ENCODE measurements at regions not wholly inside any gene's neighbourhood (a gene's known extent, or its start where the extent isn't known, plus 50 kb on each side); places are given as distances from the start of the nearest gene placed in this dataset.

DNA sequence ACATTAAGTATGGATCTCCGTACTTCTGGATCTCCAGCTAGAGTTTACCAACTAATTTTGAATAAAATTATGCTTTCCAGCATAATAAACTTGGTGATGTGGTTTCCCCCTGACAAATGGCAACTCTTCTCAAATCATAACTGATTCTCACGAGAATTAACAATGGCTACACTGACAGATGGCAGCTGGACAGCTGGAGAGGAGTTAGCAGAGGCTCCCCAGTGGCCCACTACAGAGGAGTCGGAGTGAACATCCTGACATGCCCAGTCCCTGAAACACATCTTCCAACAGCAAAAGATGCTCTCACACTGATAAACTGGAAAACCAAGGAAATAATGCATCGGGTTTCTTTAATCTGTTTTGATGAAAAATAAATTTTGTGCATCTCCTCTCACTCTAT is 239.6 kb downstream of the MAN2A1 start:
- H3K4me2 ChIP-seq: no peak overlapping the region
- ATAC-seq: no peak
- no peak overlapping the region for H3K27ac ChIP-seq (ENCODE audit: low read depth)
- H3K27me3 ChIP-seq (ENCODE audit: insufficient read depth): no peaks in the 10 kb centered on the region
- H3K4me1 Mint-ChIP-seq: peaks cover 9% of the 10 kb centered on the region; the same call in 1 of the 3 replicates
- TF ChIP-seq JUNB (IDR thresholded peaks at IDR 0.05; ENCODE audit: unreplicated experiment): no peak
- no peak for TF ChIP-seq ZNF114 (CRISPR knock-in tag; IDR thresholded peaks at IDR 0.05)
- TF ChIP-seq, protein P1, sequence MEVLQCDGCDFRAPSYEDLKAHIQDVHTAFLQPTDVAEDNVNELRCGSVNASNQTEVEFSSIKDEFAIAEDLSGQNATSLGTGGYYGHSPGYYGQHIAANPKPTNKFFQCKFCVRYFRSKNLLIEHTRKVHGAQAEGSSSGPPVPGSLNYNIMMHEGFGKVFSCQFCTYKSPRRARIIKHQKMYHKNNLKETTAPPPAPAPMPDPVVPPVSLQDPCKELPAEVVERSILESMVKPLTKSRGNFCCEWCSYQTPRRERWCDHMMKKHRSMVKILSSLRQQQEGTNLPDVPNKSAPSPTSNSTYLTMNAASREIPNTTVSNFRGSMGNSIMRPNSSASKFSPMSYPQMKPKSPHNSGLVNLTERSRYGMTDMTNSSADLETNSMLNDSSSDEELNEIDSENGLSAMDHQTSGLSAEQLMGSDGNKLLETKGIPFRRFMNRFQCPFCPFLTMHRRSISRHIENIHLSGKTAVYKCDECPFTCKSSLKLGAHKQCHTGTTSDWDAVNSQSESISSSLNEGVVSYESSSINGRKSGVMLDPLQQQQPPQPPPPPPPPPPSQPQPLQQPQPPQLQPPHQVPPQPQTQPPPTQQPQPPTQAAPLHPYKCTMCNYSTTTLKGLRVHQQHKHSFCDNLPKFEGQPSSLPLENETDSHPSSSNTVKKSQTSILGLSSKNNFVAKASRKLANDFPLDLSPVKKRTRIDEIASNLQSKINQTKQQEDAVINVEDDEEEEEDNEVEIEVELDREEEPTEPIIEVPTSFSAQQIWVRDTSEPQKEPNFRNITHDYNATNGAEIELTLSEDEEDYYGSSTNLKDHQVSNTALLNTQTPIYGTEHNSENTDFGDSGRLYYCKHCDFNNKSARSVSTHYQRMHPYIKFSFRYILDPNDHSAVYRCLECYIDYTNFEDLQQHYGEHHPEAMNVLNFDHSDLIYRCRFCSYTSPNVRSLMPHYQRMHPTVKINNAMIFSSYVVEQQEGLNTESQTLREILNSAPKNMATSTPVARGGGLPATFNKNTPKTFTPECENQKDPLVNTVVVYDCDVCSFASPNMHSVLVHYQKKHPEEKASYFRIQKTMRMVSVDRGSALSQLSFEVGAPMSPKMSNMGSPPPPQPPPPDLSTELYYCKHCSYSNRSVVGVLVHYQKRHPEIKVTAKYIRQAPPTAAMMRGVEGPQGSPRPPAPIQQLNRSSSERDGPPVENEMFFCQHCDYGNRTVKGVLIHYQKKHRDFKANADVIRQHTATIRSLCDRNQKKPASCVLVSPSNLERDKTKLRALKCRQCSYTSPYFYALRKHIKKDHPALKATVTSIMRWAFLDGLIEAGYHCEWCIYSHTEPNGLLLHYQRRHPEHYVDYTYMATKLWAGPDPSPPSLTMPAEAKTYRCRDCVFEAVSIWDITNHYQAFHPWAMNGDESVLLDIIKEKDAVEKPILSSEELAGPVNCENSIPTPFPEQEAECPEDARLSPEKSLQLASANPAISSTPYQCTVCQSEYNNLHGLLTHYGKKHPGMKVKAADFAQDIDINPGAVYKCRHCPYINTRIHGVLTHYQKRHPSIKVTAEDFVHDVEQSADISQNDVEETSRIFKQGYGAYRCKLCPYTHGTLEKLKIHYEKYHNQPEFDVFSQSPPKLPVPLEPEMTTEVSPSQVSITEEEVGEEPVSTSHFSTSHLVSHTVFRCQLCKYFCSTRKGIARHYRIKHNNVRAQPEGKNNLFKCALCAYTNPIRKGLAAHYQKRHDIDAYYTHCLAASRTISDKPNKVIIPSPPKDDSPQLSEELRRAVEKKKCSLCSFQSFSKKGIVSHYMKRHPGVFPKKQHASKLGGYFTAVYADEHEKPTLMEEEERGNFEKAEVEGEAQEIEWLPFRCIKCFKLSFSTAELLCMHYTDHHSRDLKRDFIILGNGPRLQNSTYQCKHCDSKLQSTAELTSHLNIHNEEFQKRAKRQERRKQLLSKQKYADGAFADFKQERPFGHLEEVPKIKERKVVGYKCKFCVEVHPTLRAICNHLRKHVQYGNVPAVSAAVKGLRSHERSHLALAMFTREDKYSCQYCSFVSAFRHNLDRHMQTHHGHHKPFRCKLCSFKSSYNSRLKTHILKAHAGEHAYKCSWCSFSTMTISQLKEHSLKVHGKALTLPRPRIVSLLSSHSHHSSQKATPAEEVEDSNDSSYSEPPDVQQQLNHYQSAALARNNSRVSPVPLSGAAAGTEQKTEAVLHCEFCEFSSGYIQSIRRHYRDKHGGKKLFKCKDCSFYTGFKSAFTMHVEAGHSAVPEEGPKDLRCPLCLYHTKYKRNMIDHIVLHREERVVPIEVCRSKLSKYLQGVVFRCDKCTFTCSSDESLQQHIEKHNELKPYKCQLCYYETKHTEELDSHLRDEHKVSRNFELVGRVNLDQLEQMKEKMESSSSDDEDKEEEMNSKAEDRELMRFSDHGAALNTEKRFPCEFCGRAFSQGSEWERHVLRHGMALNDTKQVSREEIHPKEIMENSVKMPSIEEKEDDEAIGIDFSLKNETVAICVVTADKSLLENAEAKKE (CRISPR knock-in tag; IDR thresholded peaks at IDR 0.05): no peak
- H3K27me3 Mint-ChIP-seq (ENCODE audit: insufficient read depth, low read depth, poor library complexity): peaks cover 6% of the 10 kb centered on the region
- no peaks in the 10 kb centered on the region for H3F3A ChIP-seq (replicated peaks; ENCODE audit: low read depth)
- no peak overlapping the region for H2AFZ ChIP-seq
- no peak overlapping the region for H3K27ac Mint-ChIP-seq
- H3K4me3 ChIP-seq: no peak overlapping the region
- H3K4me3 Mint-ChIP-seq: no peak overlapping the region
- H3K79me2 ChIP-seq (replicated peaks; ENCODE audit: insufficient read depth): no peaks in the 10 kb centered on the region
- no peak for DNase-seq (ENCODE audit: low spot score)
- no peaks in the 10 kb centered on the region for H3K36me3 Mint-ChIP-seq (ENCODE audit: low read depth)
- no peaks in the 10 kb centered on the region for H3K36me3 ChIP-seq (ENCODE audit: insufficient read depth)
- H3K9me2 ChIP-seq (ENCODE audit: insufficient read depth): no peaks in the 10 kb centered on the region
- peaks cover 6% of the 10 kb centered on the region; the same call in 1 of the 2 replicates for H3K4me1 ChIP-seq (ENCODE audit: insufficient read depth)
- H3K9me3 Mint-ChIP-seq: no peaks in the 10 kb centered on the region
- no peaks in the 10 kb centered on the region for H4K20me1 ChIP-seq (replicated peaks; ENCODE audit: insufficient read depth)

DNA sequence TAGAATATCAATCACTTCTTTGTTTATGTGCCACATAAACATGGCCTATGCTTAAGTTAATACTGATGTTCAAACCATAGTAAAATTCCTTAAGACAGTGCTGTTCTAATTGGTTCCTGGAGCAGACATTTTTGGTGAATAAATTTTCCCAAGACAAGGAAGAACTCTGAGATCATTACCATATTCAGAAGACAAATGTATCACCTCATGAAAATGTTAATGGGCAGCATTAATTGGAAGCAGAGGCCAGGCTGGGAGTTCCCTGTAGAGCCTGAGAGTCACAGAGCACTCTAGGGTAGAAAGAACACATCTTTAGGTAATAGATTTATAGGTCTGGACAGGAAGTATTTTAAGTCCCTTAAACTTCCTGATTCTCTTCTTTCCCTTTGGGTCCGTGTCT is 240.2 kb downstream of the MAN2A1 start:
- Mint-ChIP-seq H3K27ac (no peak overlapping the region), H3K27me3 (ENCODE audit: insufficient read depth, low read depth, poor library complexity) (peaks cover 6% of the 10 kb centered on the region), H3K36me3 (ENCODE audit: low read depth) (no peaks in the 10 kb centered on the region), H3K4me3 (no peak overlapping the region), H3K4me1 (peaks cover 9% of the 10 kb centered on the region; the same call in 1 of the 3 replicates), H3K9me3 (no peaks in the 10 kb centered on the region)
- Histone ChIP-seq H2AFZ (no peak overlapping the region), H3K79me2 (replicated peaks; ENCODE audit: insufficient read depth) (no peaks in the 10 kb centered on the region), H3K4me1 (ENCODE audit: insufficient read depth) (peaks cover 6% of the 10 kb centered on the region; the same call in 1 of the 2 replicates), H3K4me3 (no peak overlapping the region), H3K9me2 (ENCODE audit: insufficient read depth) (no peaks in the 10 kb centered on the region), H3F3A (replicated peaks; ENCODE audit: low read depth) (no peaks in the 10 kb centered on the region), H3K4me2 (no peak overlapping the region), H3K27me3 (ENCODE audit: insufficient read depth) (no peaks in the 10 kb centered on the region), H4K20me1 (replicated peaks; ENCODE audit: insufficient read depth) (no peaks in the 10 kb centered on the region), H3K27ac (ENCODE audit: low read depth) (no peak overlapping the region), H3K36me3 (ENCODE audit: insufficient read depth) (no peaks in the 10 kb centered on the region)
- DNase-seq (ENCODE audit: low spot score): no peak
- ATAC-seq: no peak
- TF ChIP-seq STAT1 (IDR thresholded peaks at IDR 0.05; ENCODE audit: unreplicated experiment): no peak
- TF ChIP-seq ZNF114 (CRISPR knock-in tag; IDR thresholded peaks at IDR 0.05): no peak
- TF ChIP-seq REST (IDR thresholded peaks at IDR 0.05; ENCODE audit: unreplicated experiment): no peak
- TF ChIP-seq CREB1 (CRISPR knock-in tag; IDR thresholded peaks at IDR 0.05; ENCODE audit: low read depth): no peak
- TF ChIP-seq EZH2 (IDR thresholded peaks at IDR 0.05; ENCODE audit: low read depth, unreplicated experiment): no peak
- no peak for TF ChIP-seq JUNB (IDR thresholded peaks at IDR 0.05; ENCODE audit: unreplicated experiment)
- TF ChIP-seq, protein P2, sequence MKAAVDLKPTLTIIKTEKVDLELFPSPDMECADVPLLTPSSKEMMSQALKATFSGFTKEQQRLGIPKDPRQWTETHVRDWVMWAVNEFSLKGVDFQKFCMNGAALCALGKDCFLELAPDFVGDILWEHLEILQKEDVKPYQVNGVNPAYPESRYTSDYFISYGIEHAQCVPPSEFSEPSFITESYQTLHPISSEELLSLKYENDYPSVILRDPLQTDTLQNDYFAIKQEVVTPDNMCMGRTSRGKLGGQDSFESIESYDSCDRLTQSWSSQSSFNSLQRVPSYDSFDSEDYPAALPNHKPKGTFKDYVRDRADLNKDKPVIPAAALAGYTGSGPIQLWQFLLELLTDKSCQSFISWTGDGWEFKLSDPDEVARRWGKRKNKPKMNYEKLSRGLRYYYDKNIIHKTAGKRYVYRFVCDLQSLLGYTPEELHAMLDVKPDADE (IDR thresholded peaks at IDR 0.05): no peak
- no peak for TF ChIP-seq EZH2phosphoT487 (IDR thresholded peaks at IDR 0.05; ENCODE audit: unreplicated experiment)
- no peak for TF ChIP-seq NANOG (IDR thresholded peaks at IDR 0.05; ENCODE audit: borderline replicate concordance)
- TF ChIP-seq POLR2AphosphoS5 (IDR thresholded peaks at IDR 0.05; ENCODE audit: low read depth): no peak

All from GM23338 (cell line).